Cerebellar cortex (tissue), 1 donor: ENCODE measurements at regions not wholly inside any gene's neighbourhood (a gene's known extent, or its start where the extent isn't known, plus 50 kb on each side); places are given as distances from the start of the nearest gene placed in this dataset.

Experiments used
- DNase-seq: peaks from one replicate; pipeline ENCODE4 v3.0.0-alpha.2; 2015; ENCODE audit warnings: low spot score

- no peak for DNase-seq
Measured at GRCh38 chr22:48478529-48479265, 1349.0 kb downstream of the BRD1 start.

DNA sequence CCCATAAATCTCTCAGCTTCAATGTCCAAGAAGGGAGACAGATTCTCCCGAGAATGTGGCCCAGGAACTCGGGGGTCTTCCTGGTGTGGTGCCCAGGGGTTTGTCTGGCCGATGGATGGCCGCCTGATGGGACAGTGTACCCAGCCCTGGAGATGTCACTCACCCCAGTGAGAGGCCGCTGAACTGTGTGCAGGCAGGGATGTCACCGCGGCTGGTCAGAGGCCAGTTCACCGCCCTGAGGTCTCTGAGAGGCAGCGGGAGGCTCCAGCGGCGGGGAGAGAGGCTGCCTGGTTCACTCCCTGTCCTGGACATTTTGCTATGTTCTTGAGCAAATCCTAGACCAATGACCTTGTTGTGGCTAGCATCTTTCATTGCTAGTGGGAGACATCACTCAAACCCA lies 1349.5 kb downstream of the BRD1 start:
- DNase-seq, result no peak

DNA sequence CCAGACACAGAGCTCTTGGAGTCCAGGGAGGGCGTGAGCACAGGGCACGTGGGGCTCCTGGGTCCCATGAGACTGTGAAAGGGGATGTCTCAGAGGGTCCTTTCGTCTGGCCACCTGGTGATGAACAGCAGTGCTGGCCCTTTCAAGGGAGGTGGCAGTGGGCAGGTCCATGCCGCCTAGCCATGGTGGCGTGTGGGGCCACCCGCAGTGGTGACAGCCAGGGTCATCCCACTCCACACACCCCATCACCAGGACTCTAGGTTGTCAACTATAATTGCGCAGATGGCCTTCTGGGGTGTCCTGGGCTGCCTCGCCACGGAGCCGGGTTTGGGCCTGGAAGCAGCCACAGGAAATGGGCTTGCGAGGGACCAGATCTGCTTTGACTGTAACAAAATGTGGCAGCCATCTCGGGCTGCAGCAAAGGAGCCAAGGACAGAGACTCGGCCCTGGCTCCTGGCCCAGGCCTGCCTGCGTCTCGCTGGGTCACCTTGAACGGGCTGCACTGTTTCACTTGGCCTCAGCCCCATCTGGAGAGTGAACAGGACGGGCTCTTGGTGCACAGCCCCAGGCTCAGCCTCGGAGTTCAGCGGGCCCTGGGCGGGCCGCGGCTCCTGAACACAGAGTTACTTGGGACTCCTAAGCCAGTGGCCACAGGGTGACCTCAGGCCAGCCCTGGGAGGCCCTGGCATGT lies 1350.5 kb downstream of the BRD1 start:
- DNase-seq, result peak; percentile 87

DNA sequence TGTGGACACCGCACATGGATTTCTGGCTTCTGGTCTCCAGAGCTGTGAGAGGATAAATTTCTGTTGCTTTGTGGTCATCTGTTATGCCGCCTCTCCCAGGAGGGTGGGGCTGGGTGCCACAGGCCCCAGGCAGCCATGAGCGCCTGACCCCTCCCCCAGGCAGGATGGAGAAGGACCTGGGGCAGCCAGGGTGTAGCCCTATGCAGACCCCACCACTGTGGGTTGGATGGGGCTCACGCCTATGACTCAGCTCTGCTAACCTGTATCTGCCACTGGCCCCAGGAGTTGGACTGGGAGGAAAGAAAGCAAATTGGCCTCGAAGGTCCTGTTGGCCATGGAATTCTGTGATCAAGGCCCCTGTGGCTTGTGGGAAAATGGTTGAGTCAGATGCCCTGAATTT lies 1351.1 kb downstream of the BRD1 start:
- DNase-seq, result no peak

DNA sequence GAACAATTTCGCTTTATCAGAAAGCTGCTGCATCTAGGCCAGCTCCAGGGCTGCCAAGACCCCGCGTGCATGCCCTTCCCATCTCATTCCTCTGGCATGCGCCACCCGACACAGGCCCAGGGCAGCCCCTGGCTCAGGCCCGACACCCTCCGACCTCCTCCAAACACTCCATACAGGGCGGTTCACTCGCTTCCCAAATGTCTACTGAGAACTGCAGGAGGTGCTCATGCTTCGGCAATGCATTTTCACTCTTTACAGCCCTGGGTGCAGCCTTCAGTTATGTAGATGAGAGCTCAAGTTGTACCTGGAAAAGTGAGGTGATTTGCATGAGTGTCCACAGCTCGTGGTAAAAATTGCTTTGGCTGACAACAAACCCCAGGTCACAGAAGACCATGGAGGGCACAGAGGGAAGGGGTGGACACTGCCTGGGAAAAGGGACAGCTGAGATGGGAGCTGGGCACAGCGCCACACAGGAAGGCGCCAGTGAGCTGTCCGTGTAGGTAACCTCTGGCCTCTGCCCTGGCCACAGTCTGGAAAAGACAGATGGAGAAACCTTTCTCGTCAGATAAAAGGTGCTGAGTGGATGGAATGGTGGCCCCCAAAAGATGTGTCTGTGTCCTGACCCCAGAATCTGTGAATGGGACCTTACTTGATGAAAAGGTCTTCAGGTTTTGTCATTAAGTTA lies 1351.9 kb downstream of the BRD1 start:
- DNase-seq, result no peak

GRCh38 chr22:48474881-48475280 lies 1352.8 kb downstream of the BRD1 start:
- DNase-seq, result no peak

- DNase-seq, result no peak
Measured at GRCh38 chr22:48473202-48473601, 1354.5 kb downstream of the BRD1 start.

GRCh38 chr22:48464246-48464645 lies 1363.4 kb downstream of the BRD1 start:
- no peak for DNase-seq

DNA sequence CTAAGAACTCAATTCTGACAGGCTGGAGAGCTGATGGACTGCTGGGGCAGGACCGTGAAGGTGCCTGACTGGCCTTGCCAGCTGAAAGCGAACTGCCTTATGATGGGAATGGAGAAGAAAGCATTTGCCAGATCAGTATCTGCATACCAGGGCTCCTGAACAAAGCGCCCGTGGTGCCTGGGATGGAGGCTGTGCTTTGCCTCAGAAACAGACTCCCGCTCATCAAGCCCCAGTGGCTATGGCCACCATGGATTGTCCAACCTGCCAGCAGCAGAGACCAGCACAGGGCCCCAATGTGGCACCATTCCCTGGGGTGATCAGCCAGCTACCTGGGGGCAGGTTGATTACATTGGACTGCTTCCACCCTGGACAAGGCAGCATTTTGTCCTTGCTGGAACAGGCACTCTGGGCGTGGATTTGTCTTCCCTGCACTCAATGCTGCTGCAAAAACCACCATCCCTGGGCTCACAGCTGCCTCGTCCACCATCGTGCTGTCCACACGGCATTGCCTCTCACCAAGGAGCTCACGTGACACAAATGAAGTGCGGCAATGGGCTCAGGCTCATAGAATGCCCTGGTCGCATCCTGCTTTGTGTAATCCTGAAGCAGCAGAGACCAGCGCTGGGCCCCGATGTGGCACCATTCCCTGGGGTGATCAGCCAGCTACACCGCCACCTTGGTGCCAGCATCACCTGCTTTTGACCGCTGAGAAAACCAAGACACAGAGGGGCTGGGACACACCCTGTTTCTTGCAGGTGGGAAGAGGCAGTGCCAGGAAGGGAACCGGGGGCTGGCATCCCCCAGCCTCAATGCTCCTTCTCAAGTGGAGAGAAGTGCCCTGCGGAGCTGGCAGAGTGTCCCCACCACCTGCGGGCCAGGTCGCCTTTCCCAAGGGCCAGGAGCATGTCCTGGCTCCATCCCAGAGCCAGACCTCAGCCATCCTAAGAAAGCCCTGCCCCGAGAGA lies 1367.5 kb downstream of the BRD1 start:
- DNase-seq, result peak; percentile 85

DNA sequence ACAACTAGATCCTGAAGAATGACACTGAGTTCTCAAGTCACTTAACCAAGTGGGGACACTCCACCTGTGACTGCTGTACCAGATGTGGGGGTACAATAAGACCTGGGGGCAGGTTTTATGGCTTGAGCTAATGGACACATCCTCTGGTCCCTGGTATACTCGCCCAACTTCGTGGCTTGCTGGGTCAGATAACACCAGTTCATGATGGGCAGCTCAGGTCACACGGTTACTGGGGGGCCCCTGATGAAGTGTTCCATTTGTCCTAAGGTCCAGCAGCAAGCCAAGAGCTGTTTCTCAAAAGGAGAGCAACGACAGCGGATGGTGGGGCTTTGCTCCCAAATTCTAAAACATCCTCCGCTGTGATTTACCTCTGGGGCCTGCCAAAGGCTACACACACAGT lies 1368.4 kb downstream of the BRD1 start:
- no peak for DNase-seq

- peak; percentile 48 for DNase-seq
Measured at GRCh38 chr22:48456449-48456848, 1371.2 kb downstream of the BRD1 start.

GRCh38 chr22:48453751-48454485 lies 1373.8 kb downstream of the BRD1 start:
- DNase-seq, result no peak

GRCh38 chr22:48453171-48453570 lies 1374.5 kb downstream of the BRD1 start:
- DNase-seq, result no peak

- DNase-seq, result no peak
Measured at GRCh38 chr22:48452766-48453165, 1374.9 kb downstream of the BRD1 start.

DNA sequence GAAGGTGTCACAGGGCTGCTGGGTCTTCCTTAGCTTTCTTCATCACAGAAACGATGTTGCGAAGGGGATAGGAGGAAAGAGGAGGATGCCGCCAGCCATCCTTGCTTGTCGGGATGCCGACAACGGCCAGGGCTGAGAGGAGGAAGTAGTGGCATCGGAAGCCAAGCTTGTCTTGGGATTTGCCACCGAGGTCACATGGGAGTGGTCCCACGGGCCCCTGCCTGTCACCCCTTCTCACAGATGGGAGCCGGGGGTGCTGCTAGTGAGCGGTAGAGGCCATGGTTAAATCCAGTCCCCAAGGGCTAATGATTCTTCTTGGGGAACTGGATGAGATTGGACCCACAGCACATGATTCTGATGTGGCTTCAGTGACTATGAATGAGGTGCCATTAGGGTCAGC lies 1375.8 kb downstream of the BRD1 start:
- no peak for DNase-seq

DNA sequence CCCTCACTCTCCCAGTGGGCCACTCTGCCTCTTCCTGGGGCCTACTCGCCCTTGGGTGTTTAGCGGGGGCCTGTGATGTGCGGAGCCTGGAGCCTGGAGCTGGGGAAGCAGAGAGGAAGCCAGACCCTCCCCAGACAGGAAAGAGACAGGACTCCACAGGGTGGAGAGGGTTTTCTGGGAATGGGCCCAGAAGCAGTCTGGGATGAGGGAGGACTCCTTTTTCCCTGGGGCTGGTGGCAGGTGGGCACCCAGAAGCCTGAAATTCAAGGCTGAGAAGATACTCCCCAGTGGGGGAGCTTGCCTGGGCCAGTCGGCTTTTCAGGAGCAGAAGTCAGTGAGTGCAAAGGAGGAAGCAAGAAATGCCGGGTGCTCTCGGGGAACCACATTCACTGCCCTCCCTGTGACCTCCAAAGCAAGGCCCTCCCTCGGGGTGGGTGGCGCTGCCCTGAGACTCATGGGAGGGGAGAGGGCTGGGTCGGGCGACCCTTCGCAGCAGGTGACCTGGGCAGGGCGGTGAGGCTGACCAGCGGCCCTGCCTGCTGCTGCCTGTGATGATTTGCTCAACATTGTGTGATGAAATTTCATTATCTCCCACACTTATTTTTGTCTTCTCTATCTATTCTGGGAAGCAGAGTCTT lies 1377.4 kb downstream of the BRD1 start:
- no peak for DNase-seq

GRCh38 chr22:48449466-48450187 lies 1378.0 kb downstream of the BRD1 start:
- no peak for DNase-seq

- no peak for DNase-seq
Measured at GRCh38 chr22:48448821-48449220, 1378.9 kb downstream of the BRD1 start.

DNA sequence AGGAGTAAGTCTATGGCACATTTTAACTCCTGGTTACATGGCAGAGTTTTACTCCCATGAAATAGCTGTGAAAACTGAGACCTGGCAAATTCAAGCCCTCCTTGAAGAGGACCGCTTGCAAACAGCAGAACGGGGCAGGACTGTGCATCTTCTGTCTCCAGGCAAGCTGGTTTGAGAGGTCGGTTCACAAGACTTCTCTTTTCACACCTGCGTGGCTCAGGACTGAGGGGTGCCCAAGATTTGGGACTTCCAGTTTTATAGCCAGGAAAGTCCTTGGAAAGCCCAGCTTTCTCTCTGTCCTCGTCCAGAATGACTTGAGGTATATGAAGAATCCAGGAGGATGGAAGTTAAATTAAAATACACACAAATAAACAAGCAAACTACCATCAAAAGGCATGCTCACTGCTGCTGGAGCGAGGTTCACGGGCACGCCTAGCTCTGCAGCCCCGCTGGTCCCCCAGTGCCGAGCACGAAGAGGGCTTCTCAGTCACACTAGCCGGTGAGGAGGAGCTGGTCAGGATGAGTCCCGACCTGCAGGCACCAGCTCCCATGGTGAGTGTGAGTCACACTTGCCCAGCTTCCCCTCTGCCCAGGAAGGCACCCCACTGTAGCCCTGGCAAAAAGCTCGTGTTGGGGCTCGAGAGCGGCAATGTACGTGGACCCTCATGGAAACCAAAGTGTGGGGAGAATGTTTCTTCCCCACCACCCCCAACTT lies 1382.4 kb downstream of the BRD1 start:
- no peak for DNase-seq
